Astrocyte of the cerebellum (primary cell): ENCODE measurements at regions not wholly inside any gene's neighbourhood (a gene's known extent, or its start where the extent isn't known, plus 50 kb on each side); places are given as distances from the start of the nearest gene placed in this dataset.
A peak's percentile ranks its signal among the peaks of the same experiment; 100 is the strongest.

Experiments
- DNase-seq: peaks from one replicate; pipeline ENCODE4 v3.0.0-alpha.2; 2011; ENCODE audit warnings: low read depth
- H3K4me3 ChIP-seq: 2 replicates; pipeline ENCODE4 v1.5.1; 2011; ENCODE audit warnings: mild to moderate bottlenecking, low read depth, low read length, moderate library complexity
- in situ Hi-C: cut with HindIII; loops from 2 replicates; pipeline ENCODE4 v1.10.0; 2017; ENCODE audit warnings: low sequenced_read_pairs
- TF ChIP-seq, protein P1 (sequence below): IDR thresholded peaks from 2 replicates; pipeline ENCODE4 v1.5.1; 2012; ENCODE audit warnings: low read length, low read depth, moderate library complexity, mild to moderate bottlenecking; ENCODE audit errors: missing control alignments

DNA sequence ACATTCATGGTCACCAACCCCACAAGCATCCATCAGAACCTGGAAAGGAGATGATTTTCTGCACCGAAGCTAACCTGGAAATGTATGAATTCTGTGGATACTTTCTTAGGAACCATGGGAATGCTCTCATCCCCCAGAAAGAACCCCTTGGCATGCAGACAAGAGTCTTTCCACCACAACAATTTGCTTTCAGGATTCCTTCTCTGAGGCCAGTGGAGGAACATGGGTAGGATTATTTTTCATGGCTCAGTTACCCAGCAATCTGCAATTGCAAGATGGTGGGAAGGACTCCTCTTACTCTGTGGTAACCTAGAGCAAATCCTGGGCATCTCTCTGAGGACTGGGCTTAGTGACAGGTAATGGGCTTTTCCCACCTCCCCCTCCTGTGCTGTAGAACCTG is 131.9 kb upstream of the MSX1 start:
- in situ Hi-C loops = no loop called here
- H3K4me3 ChIP-seq = no peak overlapping the region
- DNase-seq = no peak
- TF ChIP-seq, protein P1, sequence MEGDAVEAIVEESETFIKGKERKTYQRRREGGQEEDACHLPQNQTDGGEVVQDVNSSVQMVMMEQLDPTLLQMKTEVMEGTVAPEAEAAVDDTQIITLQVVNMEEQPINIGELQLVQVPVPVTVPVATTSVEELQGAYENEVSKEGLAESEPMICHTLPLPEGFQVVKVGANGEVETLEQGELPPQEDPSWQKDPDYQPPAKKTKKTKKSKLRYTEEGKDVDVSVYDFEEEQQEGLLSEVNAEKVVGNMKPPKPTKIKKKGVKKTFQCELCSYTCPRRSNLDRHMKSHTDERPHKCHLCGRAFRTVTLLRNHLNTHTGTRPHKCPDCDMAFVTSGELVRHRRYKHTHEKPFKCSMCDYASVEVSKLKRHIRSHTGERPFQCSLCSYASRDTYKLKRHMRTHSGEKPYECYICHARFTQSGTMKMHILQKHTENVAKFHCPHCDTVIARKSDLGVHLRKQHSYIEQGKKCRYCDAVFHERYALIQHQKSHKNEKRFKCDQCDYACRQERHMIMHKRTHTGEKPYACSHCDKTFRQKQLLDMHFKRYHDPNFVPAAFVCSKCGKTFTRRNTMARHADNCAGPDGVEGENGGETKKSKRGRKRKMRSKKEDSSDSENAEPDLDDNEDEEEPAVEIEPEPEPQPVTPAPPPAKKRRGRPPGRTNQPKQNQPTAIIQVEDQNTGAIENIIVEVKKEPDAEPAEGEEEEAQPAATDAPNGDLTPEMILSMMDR = no peak

DNA sequence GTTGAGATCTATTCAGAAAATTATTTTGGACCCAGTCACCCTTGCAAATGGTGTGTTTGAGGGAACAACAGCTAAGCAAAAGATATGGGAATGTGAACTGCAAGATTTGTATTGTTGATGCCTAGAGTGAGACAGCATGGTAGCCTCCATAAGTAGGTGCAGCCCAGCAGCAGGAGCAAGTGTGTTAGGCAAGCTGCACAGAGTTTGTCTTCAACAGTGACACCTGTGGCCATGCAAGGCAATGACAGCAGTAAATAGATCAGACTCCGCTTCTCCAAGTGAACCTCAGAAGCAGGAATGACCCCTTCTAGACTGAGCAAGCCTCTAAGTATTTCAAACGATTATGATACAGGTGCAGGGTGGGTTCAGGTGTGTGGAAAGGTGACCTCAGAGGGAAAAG is 133.4 kb upstream of the MSX1 start:
- no peak for DNase-seq
- TF ChIP-seq, protein P1 = peak; percentile 22
- in situ Hi-C loops = no loop called here
- H3K4me3 ChIP-seq = no peak overlapping the region

DNA sequence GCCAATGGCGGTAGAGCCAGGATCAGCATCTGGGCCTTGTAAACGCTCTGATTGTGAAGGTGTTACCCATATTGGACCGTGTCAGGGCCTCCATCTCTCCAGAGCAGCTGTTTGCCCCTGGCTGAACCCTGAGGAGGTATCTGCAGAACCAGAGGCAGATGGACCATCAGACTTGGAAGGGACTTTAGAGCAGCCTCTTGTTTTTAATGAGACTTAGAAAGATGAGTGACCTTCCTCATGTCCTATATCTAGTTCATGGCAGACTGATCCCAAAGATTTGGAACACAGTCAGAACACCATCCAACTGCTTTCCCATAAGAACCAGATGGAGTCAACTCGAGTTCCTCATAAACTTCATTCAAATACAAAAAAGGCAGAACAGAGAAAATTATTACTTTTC is 135.1 kb upstream of the MSX1 start:
- H3K4me3 ChIP-seq = no peak overlapping the region
- TF ChIP-seq, protein P1 = no peak
- DNase-seq = no peak
- in situ Hi-C loops = no loop called here

DNA sequence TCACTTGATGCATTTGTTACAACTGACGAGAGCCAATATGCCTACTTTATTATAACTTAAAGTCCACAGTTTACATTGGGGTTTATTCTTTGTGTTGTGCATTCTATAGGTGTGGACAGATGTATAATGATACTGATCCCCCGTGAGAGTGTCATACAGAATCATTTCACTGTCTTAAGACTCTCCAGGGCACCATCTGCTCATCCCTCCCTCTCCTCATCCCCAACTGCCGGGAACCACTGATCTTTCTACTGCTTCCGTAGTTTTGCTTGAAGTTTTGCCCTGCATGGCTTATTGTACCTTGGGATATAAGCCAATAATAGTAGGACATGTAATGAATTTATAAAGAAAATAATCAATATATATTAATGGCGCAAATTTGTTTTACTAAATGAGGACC is 137.8 kb upstream of the MSX1 start:
- H3K4me3 ChIP-seq = no peak overlapping the region
- in situ Hi-C loops = no loop called here
- TF ChIP-seq, protein P1 = no peak
- no peak for DNase-seq

DNA sequence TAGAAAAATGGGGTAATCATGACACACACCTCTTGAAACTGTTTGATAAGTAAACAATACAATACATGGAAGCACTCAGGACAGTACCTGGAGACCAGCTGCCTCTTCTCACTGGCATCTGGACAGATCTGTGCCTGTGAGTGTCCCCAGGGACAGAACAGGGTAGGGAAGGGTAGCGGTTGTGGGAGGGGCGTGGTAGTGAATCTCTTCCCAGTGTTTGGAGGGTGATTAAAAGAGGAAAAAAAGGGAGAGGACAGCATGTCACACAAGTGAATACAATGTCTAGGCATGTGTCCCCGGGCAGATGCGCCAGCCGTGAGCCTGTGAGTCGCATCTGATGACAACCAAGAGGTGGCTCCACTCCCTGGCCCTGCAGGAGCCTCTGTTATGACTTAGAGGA is 138.8 kb upstream of the MSX1 start:
- no peak overlapping the region for H3K4me3 ChIP-seq
- in situ Hi-C loops = no loop called here
- TF ChIP-seq, protein P1 = no peak
- no peak for DNase-seq

DNA sequence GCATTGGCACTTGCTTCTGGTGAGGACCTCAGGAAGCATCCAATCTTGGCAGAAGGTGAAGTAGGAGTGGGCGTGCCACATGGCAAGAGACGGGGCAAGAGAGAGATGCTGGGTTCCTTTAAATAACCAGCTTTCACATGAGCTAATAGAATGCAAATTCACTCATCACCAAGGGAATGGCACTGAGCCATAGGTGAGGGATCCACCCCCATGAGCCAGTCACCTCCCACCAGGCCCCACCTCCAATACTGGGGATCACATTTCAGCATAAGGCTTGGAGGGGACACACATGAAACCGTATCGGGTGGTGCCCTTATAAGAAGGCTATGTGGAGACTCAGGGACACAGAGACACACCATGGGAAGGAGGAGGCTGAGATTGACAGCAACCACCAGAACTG is 140.0 kb upstream of the MSX1 start:
- H3K4me3 ChIP-seq = no peak overlapping the region
- TF ChIP-seq, protein P1 = no peak
- in situ Hi-C loops = no loop called here
- no peak for DNase-seq

DNA sequence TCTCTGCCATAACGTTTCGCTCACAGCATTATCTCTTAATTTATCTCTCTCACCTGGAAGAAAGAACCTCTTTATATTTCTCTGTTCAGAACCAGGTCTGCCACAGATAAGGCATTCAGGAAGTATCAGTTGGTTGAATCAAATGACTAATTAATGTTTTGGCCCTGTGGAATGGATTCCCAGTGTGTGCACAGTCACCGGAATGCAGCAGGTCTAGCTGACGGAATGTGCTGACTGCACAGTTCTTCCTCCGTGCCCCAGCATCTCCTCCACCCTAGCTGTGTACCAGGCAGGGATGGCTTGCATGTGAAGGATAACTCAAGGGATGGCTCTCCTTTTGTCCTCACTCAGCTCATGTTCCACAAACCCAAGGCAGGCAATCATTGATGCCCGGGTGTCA is 141.8 kb upstream of the MSX1 start:
- in situ Hi-C loops = no loop called here
- DNase-seq = no peak
- TF ChIP-seq, protein P1 = no peak
- no peak overlapping the region for H3K4me3 ChIP-seq
